ENCODE measurements at regions not wholly inside any gene's neighbourhood (a gene's known extent, or its start where the extent isn't known, plus 50 kb on each side); places are given as distances from the start of the nearest gene placed in this dataset.

DNA sequence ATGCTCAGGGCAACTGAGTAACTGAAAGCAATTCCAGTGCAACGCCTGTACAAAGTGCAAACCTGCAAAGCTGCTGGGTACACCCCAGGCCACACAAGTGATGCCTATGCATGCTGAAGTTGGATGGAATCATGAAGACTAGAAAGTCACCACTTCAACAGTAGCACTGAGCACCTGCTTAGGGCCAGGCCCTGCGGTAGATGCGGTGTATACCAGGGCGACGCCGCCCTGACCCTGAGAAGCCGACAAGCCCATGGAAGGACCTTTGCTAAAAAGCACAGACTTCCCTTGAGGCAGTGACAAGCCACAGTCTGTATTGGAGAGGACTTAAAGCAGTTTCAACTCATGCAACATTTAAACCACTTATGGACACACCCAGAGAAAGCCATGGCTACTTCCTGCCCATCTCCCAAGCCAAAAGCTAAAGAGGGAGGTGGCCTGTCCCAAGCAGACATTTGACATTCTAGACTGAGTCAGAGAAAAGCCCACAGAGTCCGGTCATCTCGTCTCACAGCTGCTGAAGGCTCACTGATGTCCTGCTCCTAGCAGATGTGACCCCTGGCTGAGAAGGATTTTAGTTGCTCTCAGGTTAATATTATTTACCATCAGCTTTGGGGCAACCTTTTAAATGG lies 843.9 kb upstream of the TMEM132C start:
- TF ChIP-seq, protein P1, sequence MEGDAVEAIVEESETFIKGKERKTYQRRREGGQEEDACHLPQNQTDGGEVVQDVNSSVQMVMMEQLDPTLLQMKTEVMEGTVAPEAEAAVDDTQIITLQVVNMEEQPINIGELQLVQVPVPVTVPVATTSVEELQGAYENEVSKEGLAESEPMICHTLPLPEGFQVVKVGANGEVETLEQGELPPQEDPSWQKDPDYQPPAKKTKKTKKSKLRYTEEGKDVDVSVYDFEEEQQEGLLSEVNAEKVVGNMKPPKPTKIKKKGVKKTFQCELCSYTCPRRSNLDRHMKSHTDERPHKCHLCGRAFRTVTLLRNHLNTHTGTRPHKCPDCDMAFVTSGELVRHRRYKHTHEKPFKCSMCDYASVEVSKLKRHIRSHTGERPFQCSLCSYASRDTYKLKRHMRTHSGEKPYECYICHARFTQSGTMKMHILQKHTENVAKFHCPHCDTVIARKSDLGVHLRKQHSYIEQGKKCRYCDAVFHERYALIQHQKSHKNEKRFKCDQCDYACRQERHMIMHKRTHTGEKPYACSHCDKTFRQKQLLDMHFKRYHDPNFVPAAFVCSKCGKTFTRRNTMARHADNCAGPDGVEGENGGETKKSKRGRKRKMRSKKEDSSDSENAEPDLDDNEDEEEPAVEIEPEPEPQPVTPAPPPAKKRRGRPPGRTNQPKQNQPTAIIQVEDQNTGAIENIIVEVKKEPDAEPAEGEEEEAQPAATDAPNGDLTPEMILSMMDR (IDR thresholded peaks at IDR 0.05; ENCODE audit: extremely low read depth, insufficient read depth, missing control alignments), result no peak
- DNase-seq (ENCODE audit: low spot score), result no peak
- in situ Hi-C loops (cut with MboI; ENCODE audit: low pct_unique_long_range_greater_than_20kb, low sequenced_read_pairs, unreplicated experiment), result no loop called here

DNA sequence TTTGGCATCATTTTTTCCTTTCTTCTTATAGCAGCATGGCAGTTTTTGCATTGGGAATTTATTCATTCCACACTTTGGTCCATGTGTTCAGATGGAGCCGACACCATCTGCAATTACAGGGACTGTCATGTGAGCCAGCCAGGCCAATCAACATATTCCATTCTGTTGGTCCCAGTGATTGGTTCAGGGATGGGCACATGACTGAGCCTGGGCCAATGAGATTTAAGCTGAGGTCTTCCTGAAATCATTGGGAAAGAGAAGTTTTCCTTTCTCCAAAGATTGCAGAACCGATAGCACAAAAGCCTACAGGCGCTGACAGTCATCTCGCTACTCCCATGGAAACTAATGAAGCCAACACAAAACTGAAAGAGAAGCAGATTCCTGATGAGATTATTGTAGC lies 841.5 kb upstream of the TMEM132C start:
- TF ChIP-seq, protein P1 (IDR thresholded peaks at IDR 0.05; ENCODE audit: extremely low read depth, insufficient read depth, missing control alignments), result no peak

DNA sequence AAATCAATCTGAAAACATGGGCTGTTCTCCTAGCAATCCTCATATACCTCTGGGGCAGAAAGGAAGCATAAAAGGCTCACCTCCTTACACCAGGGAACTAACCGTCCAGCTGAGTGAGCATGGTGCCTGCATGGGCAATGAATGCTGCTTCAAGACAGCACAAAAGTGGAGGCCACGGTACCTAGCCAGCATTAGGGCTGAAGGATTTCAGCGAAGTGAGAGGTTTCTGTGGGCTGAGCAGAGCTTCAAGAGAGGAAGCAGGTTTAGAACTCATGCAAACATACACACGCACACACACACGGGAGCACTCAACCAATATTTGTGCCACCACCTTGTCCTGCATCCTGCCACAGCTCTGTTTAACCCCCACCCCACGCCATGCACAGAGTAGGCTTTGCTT lies 838.5 kb upstream of the TMEM132C start:
- TF ChIP-seq, protein P1 (IDR thresholded peaks at IDR 0.05; ENCODE audit: extremely low read depth, insufficient read depth, missing control alignments), result no peak
- no peak for DNase-seq (ENCODE audit: low spot score)
- in situ Hi-C loops (cut with MboI; ENCODE audit: low pct_unique_long_range_greater_than_20kb, low sequenced_read_pairs, unreplicated experiment), result no loop called here

More for the DNA sequence above, 841.5 kb upstream of the TMEM132C start:
- no peak for DNase-seq (ENCODE audit: low spot score)
- in situ Hi-C loops (cut with MboI; ENCODE audit: low pct_unique_long_range_greater_than_20kb, low sequenced_read_pairs, unreplicated experiment), result no loop called here

DNA sequence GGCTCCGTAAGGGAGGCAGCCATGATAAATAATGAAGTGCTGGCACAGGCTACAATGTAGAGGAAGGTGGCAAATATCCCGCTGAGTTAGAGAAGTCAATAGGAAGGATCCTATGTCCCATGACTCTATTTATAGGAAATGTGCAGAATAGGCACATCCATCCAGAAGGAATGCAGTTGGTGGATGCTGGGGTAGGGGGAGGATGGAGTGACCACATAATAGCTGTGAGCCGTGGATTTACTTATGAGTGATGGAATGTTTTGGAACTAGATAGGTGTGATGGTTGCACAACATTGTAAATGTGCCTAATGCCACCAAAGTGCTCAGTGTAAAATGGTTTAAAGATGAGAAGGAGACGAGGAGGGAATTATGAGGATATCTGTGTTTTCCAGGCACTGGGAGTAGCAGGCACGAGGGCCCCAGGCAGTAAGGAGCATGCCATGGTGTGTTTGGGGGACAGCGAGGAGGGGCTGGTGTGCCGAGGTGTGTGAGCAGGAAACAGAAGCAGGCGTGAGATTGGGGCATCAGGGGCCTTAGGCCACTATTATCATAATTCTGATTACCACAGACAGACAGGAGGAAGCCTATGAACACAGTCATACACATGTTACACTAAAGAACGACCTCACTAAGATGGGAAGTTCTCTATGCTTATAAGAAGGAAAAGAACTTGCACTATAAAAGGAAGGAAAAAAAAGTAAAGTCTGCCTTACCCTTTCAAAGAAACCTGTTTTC lies 837.3 kb upstream of the TMEM132C start:
- DNase-seq (ENCODE audit: low spot score), result no peak
- in situ Hi-C loops (cut with MboI; ENCODE audit: low pct_unique_long_range_greater_than_20kb, low sequenced_read_pairs, unreplicated experiment), result no loop called here
- TF ChIP-seq, protein P1 (IDR thresholded peaks at IDR 0.05; ENCODE audit: extremely low read depth, insufficient read depth, missing control alignments), result no peak

DNA sequence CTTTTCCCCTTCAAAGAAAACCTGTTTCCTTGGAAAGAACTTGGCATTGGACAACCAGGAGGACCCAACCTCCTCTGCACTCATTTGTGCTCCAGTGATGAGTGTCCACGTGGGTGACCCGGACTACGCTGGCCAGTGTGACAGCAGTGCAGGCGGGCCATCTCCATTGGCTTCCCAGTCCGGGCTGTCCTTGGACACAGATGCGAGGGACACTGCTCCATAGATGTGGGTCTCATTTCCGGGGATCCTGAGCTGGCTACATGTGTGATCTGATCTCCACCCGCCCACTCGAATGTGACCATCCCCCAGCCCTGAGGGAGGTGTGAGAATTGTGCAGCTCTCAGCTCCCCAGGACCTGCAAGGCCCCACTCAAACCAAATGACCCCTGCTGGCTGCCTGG lies 836.6 kb upstream of the TMEM132C start:
- in situ Hi-C loops (cut with MboI; ENCODE audit: low pct_unique_long_range_greater_than_20kb, low sequenced_read_pairs, unreplicated experiment), result no loop called here
- TF ChIP-seq, protein P1 (IDR thresholded peaks at IDR 0.05; ENCODE audit: extremely low read depth, insufficient read depth, missing control alignments), result no peak
- DNase-seq (ENCODE audit: low spot score), result no peak

DNA sequence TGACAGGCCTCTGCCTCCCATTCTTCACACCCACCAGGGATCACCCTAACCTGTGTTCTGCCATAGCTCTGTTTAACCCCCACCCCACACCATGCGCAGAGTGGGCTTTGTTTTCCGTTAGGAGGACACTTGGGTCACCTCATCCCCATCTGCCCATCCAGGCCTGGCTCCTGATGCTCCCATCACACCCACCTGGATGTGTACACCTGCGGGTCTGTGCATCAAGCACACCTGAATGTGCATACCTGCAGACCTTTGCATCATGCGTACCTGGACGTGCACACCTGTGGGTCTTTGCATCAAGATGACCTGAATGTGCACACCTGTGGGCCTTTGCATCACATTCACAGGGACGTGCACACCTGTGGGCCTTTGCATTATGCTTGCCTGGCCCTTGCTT lies 835.8 kb upstream of the TMEM132C start:
- no peak for DNase-seq (ENCODE audit: low spot score)
- TF ChIP-seq, protein P1 (IDR thresholded peaks at IDR 0.05; ENCODE audit: extremely low read depth, insufficient read depth, missing control alignments), result no peak
- in situ Hi-C loops (cut with MboI; ENCODE audit: low pct_unique_long_range_greater_than_20kb, low sequenced_read_pairs, unreplicated experiment), result no loop called here

All from GM13977 (cell line).